ENCODE measurements at regions not wholly inside any gene's neighbourhood (a gene's known extent, or its start where the extent isn't known, plus 50 kb on each side); places are given as distances from the start of the nearest gene placed in this dataset.
"Not testable (repeated sequence)": the region's sequence is repeated elsewhere in the genome, so short reads cannot be mapped to it uniquely, and the experiment has no call there.

GRCh38 chr3:106839576-106840280 is 537.5 kb upstream of the CCDC54 start:
- no peak for DNase-seq

- no peak for DNase-seq
These were observed 536.9 kb upstream of the CCDC54 start for GRCh38 chr3:106840319-106840718.

GRCh38 chr3:106842151-106842550 is 535.1 kb upstream of the CCDC54 start:
- no peak for DNase-seq

- DNase-seq: no peak
These were observed 532.6 kb upstream of the CCDC54 start for GRCh38 chr3:106844638-106845037.

GRCh38 chr3:106848099-106848498 is 529.1 kb upstream of the CCDC54 start:
- DNase-seq: no peak

- DNase-seq: no peak
These were observed 526.8 kb upstream of the CCDC54 start for GRCh38 chr3:106850437-106850836.

- DNase-seq: not testable (repeated sequence)
These were observed 518.9 kb upstream of the CCDC54 start for GRCh38 chr3:106858321-106858720.

- DNase-seq: no peak
These were observed 517.1 kb upstream of the CCDC54 start for GRCh38 chr3:106860182-106860581.

- DNase-seq: no peak
These were observed 515.2 kb upstream of the CCDC54 start for GRCh38 chr3:106862067-106862466.

- DNase-seq: no peak
These were observed 499.6 kb upstream of the CCDC54 start for GRCh38 chr3:106877627-106878026.

- no peak for DNase-seq
These were observed 497.0 kb upstream of the CCDC54 start for GRCh38 chr3:106880206-106880605.

- DNase-seq: no peak
These were observed 496.1 kb upstream of the CCDC54 start for GRCh38 chr3:106881186-106881585.

- DNase-seq: no peak
These were observed 494.9 kb upstream of the CCDC54 start for GRCh38 chr3:106882297-106882696.

- DNase-seq: no peak
These were observed 471.2 kb upstream of the CCDC54 start for GRCh38 chr3:106906074-106906473.

GRCh38 chr3:106908181-106908938 is 468.9 kb upstream of the CCDC54 start:
- no peak for DNase-seq

- DNase-seq: no peak
These were observed 464.0 kb upstream of the CCDC54 start for GRCh38 chr3:106913111-106913698.

GRCh38 chr3:106913966-106914365 is 463.3 kb upstream of the CCDC54 start:
- DNase-seq: no peak

GRCh38 chr3:106920609-106921008 is 456.6 kb upstream of the CCDC54 start:
- no peak for DNase-seq

GRCh38 chr3:106929081-106929480 is 448.2 kb upstream of the CCDC54 start:
- DNase-seq: no peak

GRCh38 chr3:106930086-106930485 is 447.2 kb upstream of the CCDC54 start:
- DNase-seq: no peak

GRCh38 chr3:106931904-106932303 is 445.3 kb upstream of the CCDC54 start:
- DNase-seq: no peak

- no peak for DNase-seq
These were observed 440.9 kb upstream of the CCDC54 start for GRCh38 chr3:106936337-106936736.

- no peak for DNase-seq
These were observed 435.2 kb upstream of the CCDC54 start for GRCh38 chr3:106942051-106942450.

- no peak for DNase-seq
These were observed 434.2 kb upstream of the CCDC54 start for GRCh38 chr3:106943071-106943470.

All from activated effector memory CD4-positive, alpha-beta T cell treated with anti-CD3 and anti-CD28 coated beads, Interleukin-2, amount 50 U/mL, for 16 hours (primary cell).